Sigmoid colon (tissue), 6 donors: ENCODE measurements at regions not wholly inside any gene's neighbourhood (a gene's known extent, or its start where the extent isn't known, plus 50 kb on each side); places are given as distances from the start of the nearest gene placed in this dataset.

Experiments
- DNase-seq: peaks from one replicate; pipeline ENCODE4 v3.0.0-alpha.2; 2019
- H3K27ac ChIP-seq, 4 donors: fragments of 200-600 bp; sonication (generic); one replicate each; pipeline ENCODE4 v1.5.1; 2016 to 2019; ENCODE audit warnings: mild to moderate bottlenecking in 1 of 4
- H3K27me3 ChIP-seq, 3 donors: fragments of 200-600 bp; sonication (generic); one replicate each; pipeline ENCODE4 v1.5.1; 2019; ENCODE audit warnings: mild to moderate bottlenecking in 1 of 3
- H3K36me3 ChIP-seq, 4 donors: fragments of 200-600 bp; sonication (generic); one replicate each; pipeline ENCODE4 v1.5.1; 2016 to 2019
- H3K4me1 ChIP-seq, 4 donors: fragments of 200-600 bp; sonication (generic); one replicate each; pipeline ENCODE4 v1.5.1; 2017 to 2019
- H3K4me3 ChIP-seq, 4 donors: fragments of 200-600 bp; sonication (generic); one replicate each; pipeline ENCODE4 v1.5.1; 2017 to 2019; ENCODE audit warnings: mild to moderate bottlenecking in 2 of 4, moderate library complexity in 1 of 4
- H3K9me3 ChIP-seq, 4 donors: fragments of 200-600 bp in 3 of 4; sonication (generic) in 3 of 4; one replicate each; pipeline versions ENCODE4 v1.5.1 to v1.6.1; 2013 to 2019
- EP300 ChIP-seq, 4 donors: sonication (generic); formaldehyde crosslinking; IDR thresholded peaks; one replicate each; pipeline ENCODE4 v1.6.1; 2017; ENCODE audit warnings: antibody characterized with exemption in 4 of 4
- POLR2A ChIP-seq, 2 donors: fragments of 450-650 bp; IDR thresholded peaks; one replicate each; pipeline ENCODE4 v1.6.1; 2016; ENCODE audit warnings: antibody characterized with exemption in 2 of 2, mild to moderate bottlenecking in 2 of 2, moderate library complexity in 2 of 2
- POLR2AphosphoS5 ChIP-seq, 4 donors: sonication (generic); formaldehyde crosslinking; IDR thresholded peaks; one replicate each; pipeline ENCODE4 v1.6.1; 2017; ENCODE audit warnings: antibody characterized with exemption in 4 of 4
- WGBS, 2 donors: extraction: QIAGEN DNeasy Blood & Tissue Kit; methylation state at CpG; one replicate each; pipeline ENCODE4 v1.1.7; 2013; 5-methylcytosine and 5-hydroxymethylcytosine counted together
- intact Hi-C: fragments of 100-400 bp; cut with DNase I; formaldehyde crosslinking; loops from one replicate; pipeline ENCODE4 v1.15.1; 2023
- TF ChIP-seq, protein P1 (sequence below), 4 experiments: fragments of 450-650 bp in 3 of 4; fragments of 200-600 bp in 1 of 4; IDR thresholded peaks; one replicate each; pipeline ENCODE4 v1.5.1; 2016 to 2019; ENCODE audit warnings: antibody characterized with exemption in 4 of 4, mild to moderate bottlenecking in 3 of 4, moderate library complexity in 2 of 4
- donor health status: healthy with polysubstance abuse.
- donor health status: healthy.

DNA sequence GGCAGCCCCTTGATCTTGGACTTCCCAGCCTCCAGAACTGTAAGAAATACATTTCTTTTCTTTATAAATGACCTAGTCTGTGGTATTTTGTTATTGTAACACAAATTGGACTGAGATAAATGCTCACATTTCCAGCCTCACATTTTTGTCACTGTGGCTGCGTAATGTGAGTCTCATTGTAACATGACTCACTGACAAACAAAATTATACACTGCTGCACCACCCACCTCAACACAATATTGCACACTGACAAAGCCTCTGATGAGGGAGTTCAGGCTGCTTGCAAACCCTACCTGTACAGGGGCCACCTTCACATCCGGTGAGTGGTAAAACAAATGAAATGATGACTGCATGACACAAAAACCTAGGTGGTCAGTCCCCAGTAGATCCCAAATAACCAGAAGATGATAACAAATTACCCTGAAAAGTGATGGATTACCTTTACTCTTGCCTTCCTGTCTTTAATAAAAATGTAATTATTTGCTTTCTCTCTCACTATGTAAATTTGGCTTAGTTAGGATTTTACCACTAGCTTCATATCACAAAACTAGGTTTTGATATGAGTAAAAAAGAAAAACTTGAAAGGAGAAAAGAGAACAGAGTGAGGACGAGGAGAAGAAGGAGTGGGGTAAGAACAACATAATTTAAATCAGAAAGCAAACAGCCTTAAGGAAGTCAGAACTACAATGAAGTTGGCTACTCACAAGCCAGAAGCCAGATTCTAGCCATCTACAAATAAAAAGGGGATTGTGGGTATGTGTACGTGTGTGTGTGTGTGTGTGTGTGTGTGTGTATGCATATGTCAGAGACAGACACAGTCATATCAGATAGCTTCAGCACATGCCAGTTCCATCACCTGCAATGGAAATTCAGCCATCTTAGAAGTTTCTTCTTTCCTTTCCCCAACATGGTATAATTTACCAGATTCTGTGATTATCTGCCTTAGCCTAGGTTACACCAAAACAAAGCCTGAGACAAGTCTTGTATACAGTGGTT is 53.4 kb upstream of the SESN3 start:
- Histone ChIP-seq H3K4me3 (no peak overlapping the region), H3K27ac (no peak overlapping the region), H3K9me3 (no peaks in the 10 kb centered on the region), H3K36me3 (no peaks in the 10 kb centered on the region), H3K4me1 (peaks cover 0 to 20% (median 14%) of the 10 kb centered on the region in 4 donors), H3K27me3 (no peaks in the 10 kb centered on the region)
- intact Hi-C loops = loop anchor here (5.0 kb wide), 1 partner anchor 52 kb away; the partner anchor contains the start of gene SESN3
- no peak for TF ChIP-seq POLR2AphosphoS5 (IDR thresholded peaks at IDR 0.05)
- no peak for TF ChIP-seq EP300 (IDR thresholded peaks at IDR 0.05)
- TF ChIP-seq POLR2A (IDR thresholded peaks at IDR 0.05) = no peak
- 81% methylated on average over 4 of the region's 4 CpGs for WGBS, 2 donors
- no peak for DNase-seq

DNA sequence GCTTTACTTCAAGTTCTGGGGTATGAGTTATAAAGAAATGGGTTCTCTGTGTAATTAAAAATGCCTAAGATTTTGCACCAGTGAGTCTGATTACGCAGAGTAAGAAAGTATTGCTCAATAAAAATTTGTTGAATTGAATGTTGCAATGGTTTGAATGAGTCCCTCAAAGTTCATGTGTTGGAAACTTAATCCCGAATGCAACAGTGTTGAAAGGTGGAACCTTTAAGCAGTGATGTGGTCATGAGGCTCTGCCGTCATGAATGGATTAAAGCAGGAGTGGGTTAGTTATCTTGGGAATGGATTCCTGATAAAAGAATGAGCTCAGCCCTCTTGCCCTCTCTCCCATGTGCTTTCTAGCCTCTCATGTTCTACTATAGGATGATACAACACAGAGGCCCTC is 52.6 kb upstream of the SESN3 start:
- H3K36me3 ChIP-seq = no peaks in the 10 kb centered on the region
- no peaks in the 10 kb centered on the region for H3K27me3 ChIP-seq
- TF ChIP-seq EP300 (IDR thresholded peaks at IDR 0.05) = no peak
- TF ChIP-seq, protein P1, sequence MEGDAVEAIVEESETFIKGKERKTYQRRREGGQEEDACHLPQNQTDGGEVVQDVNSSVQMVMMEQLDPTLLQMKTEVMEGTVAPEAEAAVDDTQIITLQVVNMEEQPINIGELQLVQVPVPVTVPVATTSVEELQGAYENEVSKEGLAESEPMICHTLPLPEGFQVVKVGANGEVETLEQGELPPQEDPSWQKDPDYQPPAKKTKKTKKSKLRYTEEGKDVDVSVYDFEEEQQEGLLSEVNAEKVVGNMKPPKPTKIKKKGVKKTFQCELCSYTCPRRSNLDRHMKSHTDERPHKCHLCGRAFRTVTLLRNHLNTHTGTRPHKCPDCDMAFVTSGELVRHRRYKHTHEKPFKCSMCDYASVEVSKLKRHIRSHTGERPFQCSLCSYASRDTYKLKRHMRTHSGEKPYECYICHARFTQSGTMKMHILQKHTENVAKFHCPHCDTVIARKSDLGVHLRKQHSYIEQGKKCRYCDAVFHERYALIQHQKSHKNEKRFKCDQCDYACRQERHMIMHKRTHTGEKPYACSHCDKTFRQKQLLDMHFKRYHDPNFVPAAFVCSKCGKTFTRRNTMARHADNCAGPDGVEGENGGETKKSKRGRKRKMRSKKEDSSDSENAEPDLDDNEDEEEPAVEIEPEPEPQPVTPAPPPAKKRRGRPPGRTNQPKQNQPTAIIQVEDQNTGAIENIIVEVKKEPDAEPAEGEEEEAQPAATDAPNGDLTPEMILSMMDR (IDR thresholded peaks at IDR 0.05) = no peak
- no peak for TF ChIP-seq POLR2A (IDR thresholded peaks at IDR 0.05)
- no peak for TF ChIP-seq POLR2AphosphoS5 (IDR thresholded peaks at IDR 0.05)
- intact Hi-C loops = loop anchor here (5.0 kb wide), 1 partner anchor 51 kb away; the partner anchor contains the start of gene SESN3
- no peak overlapping the region for H3K4me3 ChIP-seq
- no peak overlapping the region for H3K27ac ChIP-seq
- no peaks in the 10 kb centered on the region for H3K9me3 ChIP-seq
- DNase-seq = no peak
- peaks cover 0 to 20% (median 14%) of the 10 kb centered on the region in 4 donors for H3K4me1 ChIP-seq
- 89 to 95% methylated on average over 3 of the region's 3 CpGs for WGBS, 2 donors

- intact Hi-C loops = loop anchor here (5.0 kb wide), 1 partner anchor 51 kb away; the partner anchor contains the start of gene SESN3
- 89 to 91% methylated on average over 3 of the region's 3 CpGs for WGBS, 2 donors
- no peak overlapping the region for H3K4me3 ChIP-seq
- H3K36me3 ChIP-seq = no peaks in the 10 kb centered on the region
- TF ChIP-seq POLR2A (IDR thresholded peaks at IDR 0.05) (no peak), EP300 (IDR thresholded peaks at IDR 0.05) (no peak), POLR2AphosphoS5 (IDR thresholded peaks at IDR 0.05) (no peak)
- TF ChIP-seq, protein P1 (IDR thresholded peaks at IDR 0.05) = no peak
- DNase-seq = no peak
- H3K4me1 ChIP-seq = peaks cover 0 to 20% (median 14%) of the 10 kb centered on the region in 4 donors
- H3K9me3 ChIP-seq = no peaks in the 10 kb centered on the region
- peak overlapping the region in 1 of 4 donors; percentile 51 for H3K27ac ChIP-seq
- H3K27me3 ChIP-seq = no peaks in the 10 kb centered on the region
Measured at GRCh38 chr11:95283146-95283545, 52.1 kb upstream of the SESN3 start.

GRCh38 chr11:95282291-95282751 is 51.3 kb upstream of the SESN3 start:
- intact Hi-C loops = loop anchor here (5.0 kb wide), 1 partner anchor 50 kb away; the partner anchor contains the start of gene SESN3
- peak overlapping the region in 1 of 4 donors; percentile 51 for H3K27ac ChIP-seq
- H3K36me3 ChIP-seq = no peaks in the 10 kb centered on the region
- peaks cover 0 to 20% (median 14%) of the 10 kb centered on the region in 4 donors for H3K4me1 ChIP-seq
- DNase-seq = peak; percentile 74
- TF ChIP-seq, protein P1 (IDR thresholded peaks at IDR 0.05) = no peak
- peak in 2 of 4 donors; percentile 56 to 58 for TF ChIP-seq EP300 (IDR thresholded peaks at IDR 0.05)
- TF ChIP-seq POLR2A (IDR thresholded peaks at IDR 0.05) = no peak
- TF ChIP-seq POLR2AphosphoS5 (IDR thresholded peaks at IDR 0.05) = peak; percentile 68 to 90 (median 88)
- H3K27me3 ChIP-seq = no peaks in the 10 kb centered on the region
- H3K9me3 ChIP-seq = no peaks in the 10 kb centered on the region
- H3K4me3 ChIP-seq = no peak overlapping the region
- 56 to 72% methylated on average over 6 of the region's 6 CpGs for WGBS, 2 donors
